GM23338 (cell line): ENCODE measurements at regions not wholly inside any gene's neighbourhood (a gene's known extent, or its start where the extent isn't known, plus 50 kb on each side); places are given as distances from the start of the nearest gene placed in this dataset.

ENCODE experiments used
- CREB1 ChIP-seq: fragments of 250-450 bp; sonication (Bioruptor Pico); IDR thresholded peaks from 2 replicates; pipeline ENCODE4 v1.5.0; 2020; ENCODE audit warnings: low read depth, mild to moderate bottlenecking, moderate library complexity
- EZH2 ChIP-seq: fragments of 200-600 bp; sonication (generic); IDR thresholded peaks from one replicate; pipeline ENCODE4 v1.8.0; 2017; ENCODE audit warnings: antibody characterized with exemption, mild to moderate bottlenecking, low read depth; ENCODE audit not compliant: unreplicated experiment
- EZH2phosphoT487 ChIP-seq: fragments of 200-600 bp; sonication (generic); IDR thresholded peaks from one replicate; pipeline ENCODE4 v1.8.1; 2018; ENCODE audit warnings: antibody characterized with exemption; ENCODE audit not compliant: unreplicated experiment
- JUNB ChIP-seq: IDR thresholded peaks from one replicate; pipeline ENCODE4 v1.6.1; 2016; ENCODE audit warnings: antibody characterized with exemption; ENCODE audit not compliant: unreplicated experiment
- POLR2AphosphoS5 ChIP-seq: IDR thresholded peaks from 2 replicates; pipeline ENCODE4 v1.6.1; 2016; ENCODE audit warnings: antibody characterized with exemption, low read depth
- TF ChIP-seq, protein P1 (sequence below), 2 experiments: fragments of 200-600 bp in 1 of 2; sonication (generic) in 1 of 2; conservative IDR thresholded peaks; 2 replicates each; pipeline versions ENCODE4 v1.5.1 to v1.6.1; 2016 to 2017; ENCODE audit warnings: antibody characterized with exemption in 2 of 2, low read depth in 2 of 2, mild to moderate bottlenecking in 2 of 2, moderate library complexity in 1 of 2
- TF ChIP-seq, protein P2 (sequence below): IDR thresholded peaks from one replicate; pipeline ENCODE4 v1.6.1; 2018; ENCODE audit warnings: antibody characterized with exemption; ENCODE audit not compliant: unreplicated experiment
- TF ChIP-seq, protein P3 (sequence below): fragments of 250-450 bp; sonication (Bioruptor Pico); IDR thresholded peaks from 2 replicates; pipeline ENCODE4 v1.5.0; 2020; ENCODE audit warnings: mild to moderate bottlenecking, moderate library complexity

DNA sequence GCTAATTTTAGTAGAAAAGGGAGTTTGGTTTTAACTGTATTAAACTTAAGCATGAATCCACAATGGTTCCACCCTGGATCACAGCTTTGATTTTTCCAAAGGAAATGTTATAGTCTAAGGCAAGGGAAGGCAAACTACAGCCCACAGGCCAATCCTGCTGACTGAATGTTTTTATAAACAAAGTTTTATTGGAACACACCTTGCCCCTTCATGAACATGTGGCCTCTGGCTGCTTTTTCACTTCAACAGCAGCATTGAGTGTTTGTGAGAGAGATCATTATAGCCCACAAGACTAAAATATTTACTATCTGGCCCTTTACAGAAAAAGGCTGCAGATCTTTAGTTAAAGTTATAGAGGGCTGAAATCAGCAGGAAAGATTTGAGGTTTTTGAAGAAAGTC, 198.7 kb downstream of the IRS2 start:
- no peak for TF ChIP-seq CREB1 (CRISPR knock-in tag)
- TF ChIP-seq, protein P1, sequence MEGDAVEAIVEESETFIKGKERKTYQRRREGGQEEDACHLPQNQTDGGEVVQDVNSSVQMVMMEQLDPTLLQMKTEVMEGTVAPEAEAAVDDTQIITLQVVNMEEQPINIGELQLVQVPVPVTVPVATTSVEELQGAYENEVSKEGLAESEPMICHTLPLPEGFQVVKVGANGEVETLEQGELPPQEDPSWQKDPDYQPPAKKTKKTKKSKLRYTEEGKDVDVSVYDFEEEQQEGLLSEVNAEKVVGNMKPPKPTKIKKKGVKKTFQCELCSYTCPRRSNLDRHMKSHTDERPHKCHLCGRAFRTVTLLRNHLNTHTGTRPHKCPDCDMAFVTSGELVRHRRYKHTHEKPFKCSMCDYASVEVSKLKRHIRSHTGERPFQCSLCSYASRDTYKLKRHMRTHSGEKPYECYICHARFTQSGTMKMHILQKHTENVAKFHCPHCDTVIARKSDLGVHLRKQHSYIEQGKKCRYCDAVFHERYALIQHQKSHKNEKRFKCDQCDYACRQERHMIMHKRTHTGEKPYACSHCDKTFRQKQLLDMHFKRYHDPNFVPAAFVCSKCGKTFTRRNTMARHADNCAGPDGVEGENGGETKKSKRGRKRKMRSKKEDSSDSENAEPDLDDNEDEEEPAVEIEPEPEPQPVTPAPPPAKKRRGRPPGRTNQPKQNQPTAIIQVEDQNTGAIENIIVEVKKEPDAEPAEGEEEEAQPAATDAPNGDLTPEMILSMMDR (conservative IDR thresholded peaks at IDR 0.05; ENCODE audit: low read depth in 2 of 2): no peak
- TF ChIP-seq, protein P2, sequence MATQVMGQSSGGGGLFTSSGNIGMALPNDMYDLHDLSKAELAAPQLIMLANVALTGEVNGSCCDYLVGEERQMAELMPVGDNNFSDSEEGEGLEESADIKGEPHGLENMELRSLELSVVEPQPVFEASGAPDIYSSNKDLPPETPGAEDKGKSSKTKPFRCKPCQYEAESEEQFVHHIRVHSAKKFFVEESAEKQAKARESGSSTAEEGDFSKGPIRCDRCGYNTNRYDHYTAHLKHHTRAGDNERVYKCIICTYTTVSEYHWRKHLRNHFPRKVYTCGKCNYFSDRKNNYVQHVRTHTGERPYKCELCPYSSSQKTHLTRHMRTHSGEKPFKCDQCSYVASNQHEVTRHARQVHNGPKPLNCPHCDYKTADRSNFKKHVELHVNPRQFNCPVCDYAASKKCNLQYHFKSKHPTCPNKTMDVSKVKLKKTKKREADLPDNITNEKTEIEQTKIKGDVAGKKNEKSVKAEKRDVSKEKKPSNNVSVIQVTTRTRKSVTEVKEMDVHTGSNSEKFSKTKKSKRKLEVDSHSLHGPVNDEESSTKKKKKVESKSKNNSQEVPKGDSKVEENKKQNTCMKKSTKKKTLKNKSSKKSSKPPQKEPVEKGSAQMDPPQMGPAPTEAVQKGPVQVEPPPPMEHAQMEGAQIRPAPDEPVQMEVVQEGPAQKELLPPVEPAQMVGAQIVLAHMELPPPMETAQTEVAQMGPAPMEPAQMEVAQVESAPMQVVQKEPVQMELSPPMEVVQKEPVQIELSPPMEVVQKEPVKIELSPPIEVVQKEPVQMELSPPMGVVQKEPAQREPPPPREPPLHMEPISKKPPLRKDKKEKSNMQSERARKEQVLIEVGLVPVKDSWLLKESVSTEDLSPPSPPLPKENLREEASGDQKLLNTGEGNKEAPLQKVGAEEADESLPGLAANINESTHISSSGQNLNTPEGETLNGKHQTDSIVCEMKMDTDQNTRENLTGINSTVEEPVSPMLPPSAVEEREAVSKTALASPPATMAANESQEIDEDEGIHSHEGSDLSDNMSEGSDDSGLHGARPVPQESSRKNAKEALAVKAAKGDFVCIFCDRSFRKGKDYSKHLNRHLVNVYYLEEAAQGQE: no peak
- no peak for TF ChIP-seq POLR2AphosphoS5
- TF ChIP-seq, protein P3, sequence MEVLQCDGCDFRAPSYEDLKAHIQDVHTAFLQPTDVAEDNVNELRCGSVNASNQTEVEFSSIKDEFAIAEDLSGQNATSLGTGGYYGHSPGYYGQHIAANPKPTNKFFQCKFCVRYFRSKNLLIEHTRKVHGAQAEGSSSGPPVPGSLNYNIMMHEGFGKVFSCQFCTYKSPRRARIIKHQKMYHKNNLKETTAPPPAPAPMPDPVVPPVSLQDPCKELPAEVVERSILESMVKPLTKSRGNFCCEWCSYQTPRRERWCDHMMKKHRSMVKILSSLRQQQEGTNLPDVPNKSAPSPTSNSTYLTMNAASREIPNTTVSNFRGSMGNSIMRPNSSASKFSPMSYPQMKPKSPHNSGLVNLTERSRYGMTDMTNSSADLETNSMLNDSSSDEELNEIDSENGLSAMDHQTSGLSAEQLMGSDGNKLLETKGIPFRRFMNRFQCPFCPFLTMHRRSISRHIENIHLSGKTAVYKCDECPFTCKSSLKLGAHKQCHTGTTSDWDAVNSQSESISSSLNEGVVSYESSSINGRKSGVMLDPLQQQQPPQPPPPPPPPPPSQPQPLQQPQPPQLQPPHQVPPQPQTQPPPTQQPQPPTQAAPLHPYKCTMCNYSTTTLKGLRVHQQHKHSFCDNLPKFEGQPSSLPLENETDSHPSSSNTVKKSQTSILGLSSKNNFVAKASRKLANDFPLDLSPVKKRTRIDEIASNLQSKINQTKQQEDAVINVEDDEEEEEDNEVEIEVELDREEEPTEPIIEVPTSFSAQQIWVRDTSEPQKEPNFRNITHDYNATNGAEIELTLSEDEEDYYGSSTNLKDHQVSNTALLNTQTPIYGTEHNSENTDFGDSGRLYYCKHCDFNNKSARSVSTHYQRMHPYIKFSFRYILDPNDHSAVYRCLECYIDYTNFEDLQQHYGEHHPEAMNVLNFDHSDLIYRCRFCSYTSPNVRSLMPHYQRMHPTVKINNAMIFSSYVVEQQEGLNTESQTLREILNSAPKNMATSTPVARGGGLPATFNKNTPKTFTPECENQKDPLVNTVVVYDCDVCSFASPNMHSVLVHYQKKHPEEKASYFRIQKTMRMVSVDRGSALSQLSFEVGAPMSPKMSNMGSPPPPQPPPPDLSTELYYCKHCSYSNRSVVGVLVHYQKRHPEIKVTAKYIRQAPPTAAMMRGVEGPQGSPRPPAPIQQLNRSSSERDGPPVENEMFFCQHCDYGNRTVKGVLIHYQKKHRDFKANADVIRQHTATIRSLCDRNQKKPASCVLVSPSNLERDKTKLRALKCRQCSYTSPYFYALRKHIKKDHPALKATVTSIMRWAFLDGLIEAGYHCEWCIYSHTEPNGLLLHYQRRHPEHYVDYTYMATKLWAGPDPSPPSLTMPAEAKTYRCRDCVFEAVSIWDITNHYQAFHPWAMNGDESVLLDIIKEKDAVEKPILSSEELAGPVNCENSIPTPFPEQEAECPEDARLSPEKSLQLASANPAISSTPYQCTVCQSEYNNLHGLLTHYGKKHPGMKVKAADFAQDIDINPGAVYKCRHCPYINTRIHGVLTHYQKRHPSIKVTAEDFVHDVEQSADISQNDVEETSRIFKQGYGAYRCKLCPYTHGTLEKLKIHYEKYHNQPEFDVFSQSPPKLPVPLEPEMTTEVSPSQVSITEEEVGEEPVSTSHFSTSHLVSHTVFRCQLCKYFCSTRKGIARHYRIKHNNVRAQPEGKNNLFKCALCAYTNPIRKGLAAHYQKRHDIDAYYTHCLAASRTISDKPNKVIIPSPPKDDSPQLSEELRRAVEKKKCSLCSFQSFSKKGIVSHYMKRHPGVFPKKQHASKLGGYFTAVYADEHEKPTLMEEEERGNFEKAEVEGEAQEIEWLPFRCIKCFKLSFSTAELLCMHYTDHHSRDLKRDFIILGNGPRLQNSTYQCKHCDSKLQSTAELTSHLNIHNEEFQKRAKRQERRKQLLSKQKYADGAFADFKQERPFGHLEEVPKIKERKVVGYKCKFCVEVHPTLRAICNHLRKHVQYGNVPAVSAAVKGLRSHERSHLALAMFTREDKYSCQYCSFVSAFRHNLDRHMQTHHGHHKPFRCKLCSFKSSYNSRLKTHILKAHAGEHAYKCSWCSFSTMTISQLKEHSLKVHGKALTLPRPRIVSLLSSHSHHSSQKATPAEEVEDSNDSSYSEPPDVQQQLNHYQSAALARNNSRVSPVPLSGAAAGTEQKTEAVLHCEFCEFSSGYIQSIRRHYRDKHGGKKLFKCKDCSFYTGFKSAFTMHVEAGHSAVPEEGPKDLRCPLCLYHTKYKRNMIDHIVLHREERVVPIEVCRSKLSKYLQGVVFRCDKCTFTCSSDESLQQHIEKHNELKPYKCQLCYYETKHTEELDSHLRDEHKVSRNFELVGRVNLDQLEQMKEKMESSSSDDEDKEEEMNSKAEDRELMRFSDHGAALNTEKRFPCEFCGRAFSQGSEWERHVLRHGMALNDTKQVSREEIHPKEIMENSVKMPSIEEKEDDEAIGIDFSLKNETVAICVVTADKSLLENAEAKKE: no peak
- no peak for TF ChIP-seq JUNB
- no peak for TF ChIP-seq EZH2
- no peak for TF ChIP-seq EZH2phosphoT487
